GM06990 (cell line): ENCODE measurements at regions not wholly inside any gene's neighbourhood (a gene's known extent, or its start where the extent isn't known, plus 50 kb on each side); places are given as distances from the start of the nearest gene placed in this dataset.

Experiments used
- DNase-seq: peaks from one replicate; pipeline ENCODE4 v3.0.0-alpha.2; 2011; ENCODE audit not compliant: insufficient read length; ENCODE audit errors: extremely low read depth
- H3K27me3 ChIP-seq: replicated peaks from 2 replicates; pipeline ENCODE4 v1.6.0; 2011; ENCODE audit warnings: low read length; ENCODE audit not compliant: control insufficient read depth, insufficient read depth
- H3K36me3 ChIP-seq: 2 replicates; pipeline ENCODE4 v1.5.1; 2011; ENCODE audit warnings: low read length; ENCODE audit not compliant: control insufficient read depth, insufficient read depth
- H3K4me3 ChIP-seq: replicated peaks from 2 replicates; pipeline ENCODE4 v1.5.1; 2011; ENCODE audit warnings: low read depth, mild to moderate bottlenecking, control low read depth, low read length
- TF ChIP-seq, protein P1 (sequence below): IDR thresholded peaks from 2 replicates; pipeline ENCODE4 v1.5.1; 2011; ENCODE audit warnings: low read length, control low read depth, mild to moderate bottlenecking, inconsistent platforms; ENCODE audit not compliant: insufficient read depth, poor library complexity, severe bottlenecking

GRCh38 chr7:142348100-142348499, 90.2 kb upstream of the PRSS58 start:
- Histone ChIP-seq H3K36me3 (no peaks in the 10 kb centered on the region), H3K4me3 (no peak overlapping the region), H3K27me3 (no peaks in the 10 kb centered on the region)
- no peak for DNase-seq
- TF ChIP-seq, protein P1, sequence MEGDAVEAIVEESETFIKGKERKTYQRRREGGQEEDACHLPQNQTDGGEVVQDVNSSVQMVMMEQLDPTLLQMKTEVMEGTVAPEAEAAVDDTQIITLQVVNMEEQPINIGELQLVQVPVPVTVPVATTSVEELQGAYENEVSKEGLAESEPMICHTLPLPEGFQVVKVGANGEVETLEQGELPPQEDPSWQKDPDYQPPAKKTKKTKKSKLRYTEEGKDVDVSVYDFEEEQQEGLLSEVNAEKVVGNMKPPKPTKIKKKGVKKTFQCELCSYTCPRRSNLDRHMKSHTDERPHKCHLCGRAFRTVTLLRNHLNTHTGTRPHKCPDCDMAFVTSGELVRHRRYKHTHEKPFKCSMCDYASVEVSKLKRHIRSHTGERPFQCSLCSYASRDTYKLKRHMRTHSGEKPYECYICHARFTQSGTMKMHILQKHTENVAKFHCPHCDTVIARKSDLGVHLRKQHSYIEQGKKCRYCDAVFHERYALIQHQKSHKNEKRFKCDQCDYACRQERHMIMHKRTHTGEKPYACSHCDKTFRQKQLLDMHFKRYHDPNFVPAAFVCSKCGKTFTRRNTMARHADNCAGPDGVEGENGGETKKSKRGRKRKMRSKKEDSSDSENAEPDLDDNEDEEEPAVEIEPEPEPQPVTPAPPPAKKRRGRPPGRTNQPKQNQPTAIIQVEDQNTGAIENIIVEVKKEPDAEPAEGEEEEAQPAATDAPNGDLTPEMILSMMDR, result no peak

GRCh38 chr7:142347091-142347490, 89.2 kb upstream of the PRSS58 start:
- H3K4me3 ChIP-seq, result no peak overlapping the region
- TF ChIP-seq, protein P1, result no peak
- H3K27me3 ChIP-seq, result no peaks in the 10 kb centered on the region; the same call in 1 of the 2 replicates
- DNase-seq, result no peak
- H3K36me3 ChIP-seq, result no peaks in the 10 kb centered on the region

DNA sequence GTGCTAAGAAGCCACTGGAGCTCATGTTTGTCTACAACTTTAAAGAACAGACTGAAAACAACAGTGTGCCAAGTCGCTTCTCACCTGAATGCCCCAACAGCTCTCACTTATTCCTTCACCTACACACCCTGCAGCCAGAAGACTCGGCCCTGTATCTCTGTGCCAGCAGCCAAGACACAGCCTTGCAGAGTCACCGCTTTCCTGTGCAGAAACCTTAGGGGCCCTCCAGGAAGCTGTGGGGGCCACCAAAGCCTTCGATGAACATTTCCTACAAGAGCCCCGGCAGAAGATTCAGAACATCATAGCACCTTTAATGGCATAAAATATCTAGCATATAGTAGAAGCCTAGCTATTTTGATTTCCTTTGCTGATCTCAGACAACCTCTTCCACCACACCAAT, 88.0 kb upstream of the PRSS58 start:
- TF ChIP-seq, protein P1, result no peak
- no peak for DNase-seq

GRCh38 chr7:142338633-142339501, 81.0 kb upstream of the PRSS58 start:
- Histone ChIP-seq H3K27me3 (no peaks in the 10 kb centered on the region; the same call in 1 of the 2 replicates), H3K4me3 (no peak overlapping the region), H3K36me3 (no peaks in the 10 kb centered on the region)
- TF ChIP-seq, protein P1, result no peak
- no peak for DNase-seq

More for the DNA sequence above, 88.0 kb upstream of the PRSS58 start:
- no peaks in the 10 kb centered on the region; the same call in 1 of the 2 replicates for H3K27me3 ChIP-seq
- no peak overlapping the region for H3K4me3 ChIP-seq
- H3K36me3 ChIP-seq, result no peaks in the 10 kb centered on the region

DNA sequence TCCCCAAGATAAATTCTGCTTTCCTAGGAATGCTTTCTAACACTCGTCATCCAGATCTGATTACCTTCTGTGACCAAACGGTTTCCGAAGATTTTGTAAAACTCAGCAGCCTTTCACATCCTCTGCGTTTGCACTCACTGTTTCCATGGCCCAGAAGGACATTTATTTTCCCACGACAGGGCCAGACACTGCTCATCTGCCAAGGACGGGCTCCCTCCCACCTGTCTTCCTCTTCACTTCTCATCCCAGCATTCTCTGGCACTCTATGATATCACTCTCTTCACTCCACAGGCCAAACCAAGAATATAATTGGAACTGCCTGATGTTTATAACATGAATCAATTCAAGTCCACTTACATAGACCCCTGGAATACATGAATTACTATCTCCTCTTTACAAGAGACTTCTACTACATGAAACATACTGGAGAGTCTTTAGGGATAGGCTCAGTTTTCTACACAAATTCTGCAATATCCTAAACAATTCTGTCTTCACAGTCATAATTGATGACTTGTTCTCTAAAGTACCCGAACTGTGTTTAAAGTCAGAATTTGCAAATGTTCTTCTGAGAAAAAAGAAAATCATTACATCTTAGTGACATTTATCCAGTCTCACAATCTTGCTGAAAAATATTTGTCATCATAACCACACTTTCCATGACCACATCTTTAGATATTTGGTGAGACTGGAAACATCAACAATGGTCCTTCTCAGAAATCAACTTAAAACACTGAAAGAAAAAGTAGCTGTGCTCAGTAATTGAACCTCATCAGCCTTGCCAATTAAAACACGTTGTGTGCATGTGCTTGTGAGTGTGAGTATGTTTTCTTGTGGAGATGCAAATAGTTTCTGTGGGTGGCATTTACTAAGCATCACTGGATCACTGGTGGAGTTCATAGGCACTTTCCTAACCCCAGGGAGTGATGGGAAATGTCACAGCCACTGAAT, 79.5 kb upstream of the PRSS58 start:
- Histone ChIP-seq H3K27me3 (no peaks in the 10 kb centered on the region), H3K4me3 (no peak overlapping the region)
- TF ChIP-seq, protein P1, result no peak

More for the DNA sequence above, 79.5 kb upstream of the PRSS58 start:
- DNase-seq, result no peak
- no peaks in the 10 kb centered on the region for H3K36me3 ChIP-seq
